Hepatocyte (in vitro differentiated cells): ENCODE measurements at regions not wholly inside any gene's neighbourhood (a gene's known extent, or its start where the extent isn't known, plus 50 kb on each side); places are given as distances from the start of the nearest gene placed in this dataset.

ENCODE experiments used
- CTCF ChIP-seq: fragments of 200-600 bp; sonication (generic); IDR thresholded peaks from 2 replicates; pipeline ENCODE4 v1.5.1; 2016; ENCODE audit warnings: antibody characterized with exemption, mild to moderate bottlenecking; ENCODE audit not compliant: poor library complexity
- EZH2 ChIP-seq: fragments of 200-600 bp; sonication (generic); IDR thresholded peaks from 2 replicates; pipeline ENCODE4 v1.6.1; 2016; ENCODE audit warnings: antibody characterized with exemption, mild to moderate bottlenecking, borderline replicate concordance
- EZH2phosphoT487 ChIP-seq: fragments of 200-600 bp; sonication (generic); IDR thresholded peaks from one replicate; pipeline ENCODE4 v1.6.1; 2018; ENCODE audit warnings: antibody characterized with exemption, mild to moderate bottlenecking, low read depth, moderate library complexity; ENCODE audit not compliant: unreplicated experiment, severe bottlenecking

- TF ChIP-seq CTCF (no peak), EZH2 (no peak), EZH2phosphoT487 (no peak)
These were observed 145.9 kb upstream of the GALNT15 start for GRCh38 chr3:16028604-16029003.
